Epithelial cell of prostate (primary cell): ENCODE measurements at regions not wholly inside any gene's neighbourhood (a gene's known extent, or its start where the extent isn't known, plus 50 kb on each side); places are given as distances from the start of the nearest gene placed in this dataset.
"Not testable (repeated sequence)": the region's sequence is repeated elsewhere in the genome, so short reads cannot be mapped to it uniquely, and the experiment has no call there.

Experiments
- DNase-seq: peaks from one replicate; pipeline ENCODE4 v3.0.0-alpha.2; 2011; ENCODE audit warnings: low read depth, low spot score
- H3K27ac ChIP-seq: fragments of 450-650 bp; 2 replicates; pipeline ENCODE4 v1.5.1; 2017; ENCODE audit warnings: mild to moderate bottlenecking

DNA sequence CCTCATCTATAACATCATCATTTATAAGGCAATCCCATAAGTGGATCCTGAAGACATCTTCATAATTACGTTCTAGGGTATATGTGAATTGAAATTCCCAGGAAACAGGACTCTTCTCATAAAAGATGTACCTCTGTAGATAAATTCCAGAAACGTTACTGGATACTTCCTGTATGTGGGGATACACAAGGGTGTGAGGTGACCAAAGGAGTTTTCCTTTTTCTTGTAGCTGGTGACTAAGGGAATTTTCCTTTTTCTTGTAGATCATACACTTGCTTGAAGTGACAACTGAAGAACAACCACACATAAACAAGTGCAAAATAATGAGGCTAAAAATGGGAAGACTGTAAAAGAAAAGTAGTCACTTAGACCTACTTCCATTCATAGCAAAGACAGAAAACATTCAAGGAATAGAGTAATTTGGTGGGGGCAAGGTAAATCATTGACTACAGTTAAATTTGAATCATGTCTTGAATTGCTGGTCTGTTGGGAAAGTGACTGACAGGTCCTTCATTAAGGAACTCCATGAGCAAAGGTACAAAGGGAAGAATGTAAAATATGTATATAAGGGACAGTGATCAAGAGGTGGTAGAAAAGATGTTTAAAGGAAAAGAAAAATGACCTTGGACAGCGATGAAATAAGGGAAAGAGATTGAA, 53.2 kb upstream of the UBE2E3 start:
- no peak for DNase-seq
- no peak overlapping the region for H3K27ac ChIP-seq

DNA sequence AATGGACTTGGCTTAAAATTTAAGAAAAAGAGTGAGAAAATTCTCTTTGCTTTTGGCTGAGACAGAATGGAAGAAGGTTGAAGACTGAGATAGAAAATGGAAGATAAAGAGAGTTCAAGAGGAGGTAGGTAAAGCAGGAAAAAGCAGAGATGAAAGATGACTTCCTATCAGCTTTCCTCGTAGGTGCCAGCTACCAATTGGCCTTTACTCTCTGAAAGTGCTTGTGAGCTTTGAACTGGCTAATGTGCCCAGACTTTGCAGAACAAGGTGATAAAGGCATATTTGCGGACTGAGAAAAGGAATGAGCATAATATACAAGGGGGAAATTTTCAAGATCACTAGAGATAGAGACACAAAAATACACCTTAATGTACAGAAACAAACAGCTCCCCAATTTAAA, 54.7 kb upstream of the UBE2E3 start:
- DNase-seq = no peak
- no peak overlapping the region for H3K27ac ChIP-seq

DNA sequence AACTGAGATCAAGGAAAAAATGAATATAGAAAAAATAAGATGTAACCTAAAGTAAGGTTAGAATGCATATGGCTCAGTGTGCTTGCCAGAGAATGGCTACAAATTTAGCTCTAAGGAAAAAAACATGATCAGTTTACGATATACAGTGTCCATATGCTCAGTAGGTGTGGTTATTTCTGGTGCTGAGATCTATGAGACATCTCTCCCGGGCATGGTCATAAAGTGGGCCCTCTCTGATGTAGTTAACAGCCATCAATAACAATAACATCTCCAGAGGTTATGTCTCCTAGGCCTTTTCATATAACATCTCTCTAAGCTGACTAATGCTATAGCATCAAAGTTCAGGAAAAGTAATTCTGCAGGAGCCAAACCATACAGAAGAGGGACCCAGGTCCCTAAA, 56.3 kb upstream of the UBE2E3 start:
- H3K27ac ChIP-seq = no peak overlapping the region
- DNase-seq = no peak

DNA sequence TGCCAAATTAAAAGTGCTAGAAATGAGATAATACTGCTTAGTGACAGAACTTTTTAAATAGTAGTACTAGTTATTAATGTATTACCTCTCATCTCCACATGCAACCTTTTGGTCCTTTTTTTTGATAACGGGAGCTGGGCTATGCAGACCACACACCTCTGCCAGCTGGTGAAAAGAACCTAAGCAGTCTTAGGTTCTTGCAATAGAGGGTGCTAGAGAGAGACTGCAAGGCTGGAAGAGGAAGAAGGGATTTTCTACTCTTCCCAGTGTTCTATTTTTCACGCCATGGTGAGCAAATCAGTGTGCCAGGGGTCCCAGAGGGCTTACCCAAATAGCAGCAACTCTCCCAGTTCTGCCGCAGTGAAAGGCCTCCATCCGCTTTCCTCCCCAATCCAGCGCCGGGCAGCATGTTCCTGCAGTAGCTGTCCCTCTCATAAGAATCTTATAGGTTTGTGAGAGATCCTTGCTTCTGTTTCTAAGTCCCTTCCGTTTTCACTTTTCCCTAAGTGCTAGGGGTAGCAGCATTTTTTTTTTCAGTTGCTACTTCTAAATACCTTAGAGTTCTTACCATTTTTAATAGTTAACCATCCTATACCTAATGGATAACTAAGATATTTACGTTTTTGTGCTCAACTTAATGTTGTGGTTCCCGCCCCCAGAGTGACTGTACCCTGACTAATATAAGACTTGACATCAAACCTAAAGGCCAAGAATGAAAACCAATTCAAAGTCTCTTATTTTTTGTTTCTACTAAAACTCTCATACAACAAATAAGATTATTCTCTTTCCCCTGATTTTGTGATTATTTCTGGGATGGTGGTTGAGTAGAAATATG, 69.4 kb upstream of the UBE2E3 start:
- H3K27ac ChIP-seq = no peak overlapping the region
- DNase-seq = no peak

DNA sequence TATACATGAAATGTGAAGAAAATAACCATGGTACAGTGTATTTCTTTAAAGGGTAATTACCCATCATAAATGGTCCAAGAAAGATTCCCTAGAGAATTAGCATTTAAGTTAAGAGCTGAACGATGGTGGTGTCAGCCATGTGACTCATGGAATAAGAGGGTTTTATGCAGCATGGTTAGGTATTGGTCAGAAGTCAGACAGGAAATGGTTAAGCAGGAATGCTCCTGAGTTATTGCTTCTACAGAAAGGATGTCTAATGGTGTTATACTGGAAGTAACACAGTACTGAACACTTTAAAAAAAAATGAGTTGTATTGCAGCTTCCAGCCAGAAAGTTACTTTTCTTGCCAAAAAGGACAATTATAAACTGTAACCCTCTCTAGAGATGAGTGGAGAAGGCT, 72.7 kb upstream of the UBE2E3 start:
- peak overlapping the region; percentile 7 for H3K27ac ChIP-seq
- peak; percentile 18 for DNase-seq

DNA sequence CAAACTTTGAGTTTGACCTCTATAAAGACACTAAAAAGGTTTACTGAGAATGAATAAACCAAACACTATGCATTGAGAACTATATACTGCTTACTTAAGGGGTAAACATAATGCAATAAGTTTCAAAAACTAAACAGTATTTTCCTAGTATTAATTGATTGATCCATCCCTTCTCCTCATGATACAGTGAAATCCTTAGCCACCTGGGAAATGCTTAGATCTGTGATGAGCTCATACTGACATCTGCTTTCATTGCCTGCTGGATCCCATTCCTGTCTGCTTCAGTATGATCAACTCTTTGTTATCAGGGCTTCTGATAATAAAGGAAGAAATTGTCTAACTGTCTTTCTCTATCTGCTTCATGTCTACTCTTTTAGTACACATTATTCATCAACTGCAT, 74.9 kb upstream of the UBE2E3 start:
- no peak overlapping the region for H3K27ac ChIP-seq
- DNase-seq = no peak

DNA sequence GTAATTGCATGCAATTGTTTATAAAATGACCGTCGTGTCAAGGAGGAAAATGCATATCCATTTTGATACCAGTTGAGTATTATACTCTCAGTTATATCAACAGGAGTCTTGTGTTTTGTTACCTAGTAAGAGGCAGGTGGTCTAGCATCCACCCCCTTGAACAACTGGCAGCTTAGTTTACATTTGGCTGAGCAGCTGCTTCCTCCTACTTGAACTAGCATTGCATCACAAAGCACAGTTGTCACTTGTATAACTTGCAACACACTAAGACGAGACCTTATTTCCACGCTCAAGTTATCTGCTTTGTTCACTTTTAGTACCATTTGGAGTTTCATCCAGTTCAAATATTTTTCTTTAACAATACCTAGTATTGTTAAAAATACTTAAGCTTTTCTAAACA, 75.4 kb upstream of the UBE2E3 start:
- H3K27ac ChIP-seq = no peak overlapping the region
- DNase-seq = no peak

DNA sequence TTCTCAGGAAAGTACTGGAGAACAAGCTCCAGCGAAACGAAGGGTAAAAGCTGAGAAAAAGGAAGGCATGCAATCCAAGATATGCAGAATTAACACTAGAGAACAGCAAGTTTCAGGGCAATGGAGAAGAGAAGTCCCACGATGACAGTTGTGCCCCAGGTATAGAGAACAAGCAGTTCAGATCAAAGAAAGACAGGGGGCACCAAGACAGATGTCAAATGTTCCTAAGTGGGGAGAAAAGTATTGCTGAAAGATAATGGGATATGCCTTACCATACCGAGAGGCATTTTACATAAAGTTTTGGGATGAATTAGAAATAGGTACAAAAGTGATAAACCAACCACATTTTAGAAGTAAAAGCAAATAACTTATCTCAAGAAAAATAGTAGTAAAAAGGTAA, 79.1 kb upstream of the UBE2E3 start:
- no peak overlapping the region for H3K27ac ChIP-seq
- DNase-seq = no peak

DNA sequence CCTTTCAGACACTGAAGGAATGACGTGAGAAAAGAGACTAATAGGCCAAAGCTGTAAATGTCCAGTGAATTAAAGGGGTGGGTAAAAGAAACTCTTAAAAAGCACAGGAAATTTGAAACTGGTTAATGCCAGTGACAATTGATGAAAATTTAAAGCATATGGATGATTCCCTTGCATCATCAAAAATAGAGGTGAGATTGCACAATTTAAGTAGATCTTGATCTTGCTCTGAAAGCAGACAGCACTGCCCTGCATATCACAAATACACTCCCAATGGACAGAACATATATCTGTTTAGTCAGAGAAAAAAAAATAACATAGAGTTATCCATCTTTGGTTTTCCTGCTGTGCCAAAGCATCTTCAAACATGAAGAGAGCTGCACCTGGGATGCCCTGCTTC, 86.7 kb upstream of the UBE2E3 start:
- no peak overlapping the region for H3K27ac ChIP-seq
- DNase-seq = no peak

DNA sequence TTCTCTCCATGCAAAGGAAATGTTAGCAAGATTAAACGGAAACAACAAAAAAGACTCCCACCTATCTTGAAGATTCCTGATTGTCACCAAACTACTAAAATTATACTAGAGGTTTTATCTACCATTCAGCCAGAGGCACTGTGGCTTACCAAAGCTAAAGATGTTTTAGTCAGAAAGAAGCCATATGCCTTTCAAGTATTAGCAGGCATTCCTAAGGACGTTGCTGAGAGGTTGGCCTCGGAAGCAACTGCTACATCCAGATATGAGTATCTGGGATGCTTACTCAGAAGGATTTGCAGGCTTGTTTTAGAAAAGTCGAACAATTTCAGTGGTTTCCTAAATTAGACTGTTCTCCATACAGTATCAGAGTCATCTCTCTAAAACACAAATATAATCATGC, 88.3 kb upstream of the UBE2E3 start:
- no peak overlapping the region for H3K27ac ChIP-seq
- DNase-seq = no peak

DNA sequence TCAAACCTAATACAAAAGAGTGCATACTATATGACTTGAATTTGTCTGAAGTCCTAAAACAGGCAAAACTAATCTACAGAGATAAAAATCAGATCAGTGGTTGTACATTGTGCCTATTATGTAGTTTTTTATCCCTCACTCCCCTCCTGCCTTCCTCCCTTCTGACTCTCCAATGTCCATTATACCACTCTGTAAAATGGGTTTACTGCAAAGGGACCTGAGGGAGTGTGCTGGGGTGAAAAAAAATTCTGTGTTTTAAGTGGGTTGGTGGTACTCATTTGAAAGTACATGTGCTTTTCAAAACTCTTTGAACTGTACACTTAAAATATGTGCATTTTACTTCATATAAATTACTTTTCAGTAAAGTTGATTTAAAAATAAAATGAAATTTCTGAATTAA, 89.0 kb upstream of the UBE2E3 start:
- no peak for DNase-seq
- H3K27ac ChIP-seq = no peak overlapping the region

DNA sequence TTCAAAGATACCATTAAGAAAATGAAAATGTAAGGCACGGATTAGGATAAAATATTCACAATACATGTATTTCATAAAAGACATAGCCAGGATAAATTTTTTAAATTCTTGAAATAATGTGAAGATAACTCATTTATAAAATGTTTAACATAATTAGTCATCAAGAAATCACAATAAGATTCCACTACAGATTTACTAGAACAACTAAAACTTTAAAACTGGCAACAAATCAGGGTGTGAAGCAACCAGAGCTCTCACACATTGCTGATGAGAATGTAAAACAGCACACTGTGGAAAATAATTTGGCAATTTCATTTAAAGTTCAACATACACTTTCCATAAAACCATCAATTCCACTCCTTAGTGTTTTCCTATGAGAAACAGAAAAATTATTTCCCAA, 89.6 kb upstream of the UBE2E3 start:
- H3K27ac ChIP-seq = no peak overlapping the region
- no peak for DNase-seq

DNA sequence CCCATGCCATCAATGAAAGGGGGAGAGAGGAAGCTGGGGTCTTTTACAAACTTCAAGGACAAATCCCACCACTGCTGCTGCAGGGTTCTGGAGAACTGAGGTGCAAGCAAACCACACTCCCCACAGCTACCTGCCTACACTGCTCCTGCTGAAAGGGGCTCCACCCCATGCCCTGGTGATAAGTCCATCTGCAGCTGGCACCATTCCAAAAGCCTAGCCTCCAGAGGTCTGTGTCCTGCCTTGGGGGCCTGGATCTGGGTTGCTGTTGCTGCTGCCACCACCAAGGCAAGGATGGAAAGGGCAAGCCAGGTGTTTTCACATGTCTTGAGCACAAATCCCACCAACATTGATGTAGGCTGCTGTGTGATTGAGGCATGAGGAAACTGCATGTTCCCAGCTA, 97.4 kb upstream of the UBE2E3 start:
- DNase-seq = no peak
- H3K27ac ChIP-seq = no peak overlapping the region

DNA sequence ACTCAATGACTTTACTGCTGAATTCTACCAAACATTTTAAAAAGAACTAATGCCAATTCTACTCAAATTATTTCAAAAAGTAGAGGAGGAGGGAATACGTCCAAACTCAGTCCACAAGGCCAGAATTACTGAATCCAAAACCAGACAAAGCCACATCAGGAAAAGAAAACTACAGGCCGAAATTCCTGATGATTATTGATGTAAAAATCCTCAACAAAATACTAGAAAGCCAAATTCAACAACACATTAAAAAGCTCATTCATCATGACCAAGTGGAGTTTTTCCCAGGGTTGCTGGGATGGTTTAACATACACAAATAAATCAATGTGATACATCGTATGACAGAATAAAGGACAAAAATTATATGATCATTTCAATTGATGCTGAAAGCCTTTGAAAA, 103.9 kb upstream of the UBE2E3 start:
- no peak for DNase-seq
- H3K27ac ChIP-seq = no peak overlapping the region

DNA sequence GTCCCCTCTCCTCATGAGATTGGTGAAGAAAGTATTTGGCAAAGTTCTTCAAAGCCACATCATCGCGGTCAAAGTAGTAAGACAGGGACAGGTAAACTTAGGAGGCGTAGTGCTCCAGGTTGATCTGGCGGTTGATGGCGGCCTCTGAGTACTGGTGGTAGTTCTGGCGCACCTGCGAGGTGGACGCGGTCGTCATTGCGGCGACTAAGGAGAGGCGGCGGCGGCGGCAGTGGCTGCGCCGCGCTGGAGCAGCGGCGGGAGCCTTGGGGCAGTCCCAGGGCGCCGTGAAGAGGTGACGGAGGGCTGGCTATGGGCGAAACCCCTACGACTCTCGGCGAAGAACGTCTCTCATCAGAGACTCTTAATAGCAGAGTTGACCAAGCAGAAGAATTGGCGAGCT, 107.2 kb upstream of the UBE2E3 start:
- H3K27ac ChIP-seq = no peak overlapping the region
- no peak for DNase-seq

DNA sequence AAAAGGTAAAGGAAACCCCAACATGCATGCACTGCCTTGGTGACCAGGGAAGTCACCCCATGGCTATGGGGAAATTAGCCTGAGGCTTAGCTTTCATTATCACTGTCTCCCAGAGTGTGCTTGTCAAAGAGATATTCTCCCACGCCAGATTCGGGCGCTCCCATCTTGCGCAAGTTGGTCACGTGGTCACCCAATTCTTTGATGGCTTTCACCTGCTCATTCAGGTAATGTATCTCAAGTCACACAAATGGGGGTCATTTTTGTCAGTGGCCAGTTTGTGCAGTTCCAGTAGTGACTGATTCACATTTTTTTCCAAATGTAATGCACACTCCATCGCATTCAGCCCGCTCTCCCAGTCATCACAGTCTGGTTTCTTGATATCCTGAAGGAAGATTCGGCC, 107.6 kb upstream of the UBE2E3 start:
- DNase-seq, H3K27ac ChIP-seq: not testable (repeated sequence)

DNA sequence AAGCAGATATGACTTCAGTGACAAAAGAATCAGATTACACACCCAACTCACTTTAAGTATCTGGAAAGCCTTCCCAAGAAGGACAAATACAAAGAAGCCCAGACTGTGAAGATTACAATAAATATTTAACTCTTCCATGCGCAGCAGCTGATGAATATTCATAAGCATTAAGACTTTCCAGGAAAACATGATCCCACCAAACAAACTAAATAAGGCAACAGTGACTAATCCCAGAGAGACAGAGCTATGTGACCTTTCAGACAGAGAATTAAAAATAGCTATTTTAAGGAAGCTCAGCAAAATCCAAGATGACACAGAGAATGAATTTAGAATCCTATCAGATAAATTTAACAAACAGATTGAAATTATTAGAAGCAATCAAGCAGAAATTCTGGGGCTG, 108.2 kb upstream of the UBE2E3 start:
- H3K27ac ChIP-seq = no peak overlapping the region
- DNase-seq = no peak

DNA sequence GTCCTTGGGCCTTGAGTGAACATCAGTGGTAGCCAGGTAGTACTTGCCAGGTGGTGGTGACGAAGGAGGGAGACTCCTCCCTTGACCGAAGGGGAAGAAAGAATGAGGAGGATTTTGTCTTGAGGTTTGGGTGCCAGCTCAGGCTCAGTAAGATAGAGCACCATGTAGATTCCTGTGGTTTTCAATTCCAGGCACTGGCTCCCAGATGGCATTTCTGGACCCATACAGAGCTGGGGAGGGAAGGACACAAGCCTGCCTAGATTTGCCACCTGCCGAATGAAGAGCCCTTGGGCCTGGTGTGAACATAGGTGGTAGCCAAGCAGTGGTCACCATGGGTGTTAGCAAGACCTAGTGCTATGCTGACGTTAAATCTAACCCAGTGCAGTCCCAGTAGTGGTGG, 108.8 kb upstream of the UBE2E3 start:
- no peak for DNase-seq
- no peak overlapping the region for H3K27ac ChIP-seq

DNA sequence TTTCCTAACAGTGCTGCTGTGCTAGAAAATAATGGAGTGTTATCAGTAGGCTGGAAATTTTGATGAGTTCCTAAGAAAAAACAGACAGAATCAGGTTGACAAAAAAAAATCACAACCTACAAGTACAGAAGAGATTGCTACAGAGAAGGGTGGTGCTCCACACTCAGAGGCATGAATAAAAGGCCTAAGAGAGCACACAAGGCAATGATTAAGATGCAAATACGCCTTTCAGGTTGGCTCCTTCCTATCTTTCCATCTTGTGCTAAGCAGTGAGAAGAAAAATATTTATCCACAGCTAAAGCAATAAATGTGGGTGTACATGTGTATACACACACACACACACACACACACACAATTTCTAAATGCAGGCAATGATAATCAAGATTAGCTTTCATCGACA, 130.6 kb upstream of the UBE2E3 start:
- no peak overlapping the region for H3K27ac ChIP-seq
- no peak for DNase-seq

DNA sequence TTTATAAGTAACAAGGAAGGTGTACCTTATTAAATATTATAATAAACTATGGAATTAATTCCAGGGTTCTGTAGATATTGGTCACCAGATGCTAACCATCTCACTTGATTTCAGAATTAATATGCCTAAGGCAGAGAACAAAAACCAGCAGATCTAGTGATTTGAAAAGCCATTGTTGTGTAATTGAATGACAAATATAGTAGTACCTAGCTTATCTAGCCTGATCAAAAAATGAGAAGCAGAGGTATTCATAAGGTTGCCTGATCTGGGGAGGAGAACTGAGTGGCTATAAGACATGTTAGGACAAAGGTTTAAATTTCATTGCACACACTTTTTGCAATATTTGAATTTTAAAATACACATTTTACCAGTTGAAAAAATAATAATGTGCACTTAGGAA, 132.0 kb upstream of the UBE2E3 start:
- DNase-seq = no peak
- no peak overlapping the region for H3K27ac ChIP-seq

DNA sequence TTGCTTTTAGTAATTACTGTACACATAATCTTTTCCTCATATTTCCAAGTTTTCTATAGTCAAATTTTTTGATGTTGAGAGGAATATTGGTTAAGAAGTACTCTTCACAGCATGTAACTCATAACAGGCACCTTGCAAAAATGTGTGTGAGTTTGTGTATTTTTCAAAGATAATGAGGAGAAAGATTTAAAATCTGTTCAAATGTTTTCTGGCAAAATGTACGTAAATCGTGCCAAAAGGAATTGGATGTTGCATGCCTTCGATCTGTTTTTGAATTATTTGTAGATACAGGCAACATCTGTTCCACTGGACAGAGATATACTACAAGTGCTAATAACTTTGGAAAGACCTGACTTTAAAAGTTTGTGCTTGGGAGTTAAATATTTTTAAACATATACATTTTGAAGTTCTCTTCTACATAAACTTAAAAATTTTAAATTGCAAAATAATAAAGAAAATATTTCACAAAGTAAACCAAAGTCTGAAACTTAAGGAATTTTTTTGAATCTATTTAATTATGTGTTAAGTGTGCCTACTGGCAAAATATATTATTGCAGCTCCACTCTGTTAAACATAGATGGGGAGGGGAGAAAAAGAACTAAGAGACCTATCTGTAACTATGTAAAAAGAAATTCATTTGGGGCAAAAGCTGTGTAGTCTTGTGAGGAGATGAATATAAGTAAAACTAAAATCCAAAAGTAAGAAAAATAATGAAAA, 133.5 kb upstream of the UBE2E3 start:
- DNase-seq = no peak
- H3K27ac ChIP-seq = no peak overlapping the region
